HCT116 (cell line): ENCODE measurements at regions not wholly inside any gene's neighbourhood (a gene's known extent, or its start where the extent isn't known, plus 50 kb on each side); places are given as distances from the start of the nearest gene placed in this dataset.

ENCODE experiments used
- ATAC-seq: fragments of 200-7000 bp; cut with Tn5 transposase; 2 replicates; pipeline ENCODE4 v1.9.1; 2020; ENCODE audit warnings: mild to moderate bottlenecking, moderate library complexity
- BruUV-seq: library from RNA; stranded (reverse); fragments of 400-500 nt; replicated peaks from 2 replicates; lab custom pipeline; 2021; lab: Mats Ljungman, UMichigan
- CTCF ChIA-PET: fragments of 300-600 bp; sonication (Branson Sonifier 250); formaldehyde crosslinking; loops from one replicate; lab custom pipeline; 2021; ENCODE audit warnings: antibody characterized with exemption; lab: Charles Lee
- POLR2A ChIA-PET: fragments of 300-600, 350-600 bp; sonication (Branson Sonifier 250); formaldehyde crosslinking; loops from one replicate; lab custom pipeline; 2021; ENCODE audit warnings: antibody characterized with exemption; lab: Charles Lee
- RAD21 ChIA-PET, 2 experiments: fragments of 300-600 bp; sonication (Branson Sonifier 250); formaldehyde crosslinking; loops; one replicate each; lab custom pipeline; 2023; ENCODE audit warnings: low total read pairs in 2 of 2; ENCODE audit not compliant: uncharacterized antibody in 2 of 2, unreplicated experiment in 2 of 2, low non-redundant PET in 1 of 2; lab: Charles Lee
- DNase-seq: peaks from one replicate; pipeline ENCODE4 v3.0.0-alpha.2; 2010; ENCODE audit warnings: low read depth, low spot score
- H2AFZ ChIP-seq: fragments of 200-600 bp; shearing (Covaris generic), sonication (generic); 2 replicates; pipeline ENCODE4 v1.6.1; 2017; ENCODE audit warnings: low read depth, mixed run types, mixed read lengths, antibody characterized with exemption, low read length; ENCODE audit not compliant: poor library complexity, severe bottlenecking
- H3K27ac ChIP-seq: 2 replicates; pipeline ENCODE4 v1.5.1; 2012; ENCODE audit warnings: low read depth, low read length
- H3K27me3 ChIP-seq: fragments of 200-600 bp; sonication (generic); 2 replicates; pipeline ENCODE4 v1.6.1; 2016; ENCODE audit warnings: mixed run types, low read length, mixed read lengths; ENCODE audit not compliant: insufficient read depth
- H3K36me3 ChIP-seq, 2 experiments: fragments of 200-500 bp in 1 of 2; fragments of 200-600 bp in 1 of 2; sonication (Bioruptor generic) in 1 of 2; sonication (generic) in 1 of 2; 2 replicates each; pipeline versions ENCODE4 v1.5.1 to v1.6.1; 2014 to 2016; ENCODE audit warnings: low read length in 2 of 2, inconsistent platforms in 1 of 2, mixed read lengths in 1 of 2, mixed run types in 1 of 2; ENCODE audit not compliant: insufficient read depth in 2 of 2, control insufficient read depth in 1 of 2
- H3K4me1 ChIP-seq, 2 experiments: fragments of 200-600 bp in 1 of 2; sonication (generic) in 1 of 2; 2 replicates each; pipeline versions ENCODE4 v1.5.1 to v1.6.1; 2012 to 2017; ENCODE audit warnings: low read length in 2 of 2, inconsistent platforms in 1 of 2, mild to moderate bottlenecking in 1 of 2, mixed read lengths in 1 of 2, mixed run types in 1 of 2, moderate library complexity in 1 of 2; ENCODE audit not compliant: insufficient read depth in 2 of 2, control insufficient read depth in 1 of 2
- H3K4me2 ChIP-seq: fragments of 200-600 bp; sonication (generic); 2 replicates; pipeline ENCODE4 v1.6.1; 2017; ENCODE audit warnings: mixed run types, low read length, mixed read lengths
- H3K4me3 ChIP-seq, 2 experiments: fragments of 200-600 bp in 1 of 2; sonication (generic) in 1 of 2; replicated peaks in 1 of 2; 2 replicates each; pipeline ENCODE4 v1.5.1; 2011 to 2016; ENCODE audit warnings: low read length in 2 of 2, control low read depth in 1 of 2, low read depth in 1 of 2, mild to moderate bottlenecking in 1 of 2, mixed read lengths in 1 of 2, mixed run types in 1 of 2
- H3K79me2 ChIP-seq: fragments of 200-600 bp; sonication (generic); 2 replicates; pipeline ENCODE4 v1.6.1; 2017; ENCODE audit warnings: mild to moderate bottlenecking, mixed run types, low read length, moderate library complexity, mixed read lengths; ENCODE audit not compliant: insufficient read depth
- H3K9ac ChIP-seq: fragments of 200-600 bp; sonication (generic); 2 replicates; pipeline ENCODE4 v1.6.1; 2016; ENCODE audit warnings: low read length, mixed read lengths
- H3K9me2 ChIP-seq: fragments of 200-600 bp; sonication (generic), shearing (Covaris generic); 2 replicates; pipeline ENCODE4 v1.6.1; 2017; ENCODE audit warnings: mixed run types, mild to moderate bottlenecking, moderate library complexity; ENCODE audit not compliant: insufficient read depth
- H3K9me3 ChIP-seq, 2 experiments: fragments of 200-500 bp in 1 of 2; fragments of 200-600 bp in 1 of 2; sonication (Bioruptor generic) in 1 of 2; sonication (generic) in 1 of 2; 2 replicates each; pipeline ENCODE4 v1.6.1; 2014 to 2017; ENCODE audit warnings: low read length in 2 of 2, mixed read lengths in 2 of 2, inconsistent platforms in 1 of 2, low read depth in 1 of 2, mild to moderate bottlenecking in 1 of 2, mixed run types in 1 of 2, moderate library complexity in 1 of 2; ENCODE audit not compliant: control insufficient read depth in 1 of 2, insufficient read depth in 1 of 2
- H4K20me1 ChIP-seq: fragments of 200-600 bp; sonication (generic), shearing (Covaris generic); 2 replicates; pipeline ENCODE4 v1.6.1; 2017; ENCODE audit warnings: mixed run types, mild to moderate bottlenecking, moderate library complexity; ENCODE audit not compliant: insufficient read depth
- ATF3 ChIP-seq: IDR thresholded peaks from 2 replicates; pipeline ENCODE4 v1.6.1; 2012
- CEBPB ChIP-seq: IDR thresholded peaks from 2 replicates; pipeline ENCODE4 v1.6.1; 2012; ENCODE audit warnings: low read depth
- EZH2 ChIP-seq: fragments of 200-600 bp; sonication (generic); IDR thresholded peaks from 2 replicates; pipeline ENCODE4 v1.6.1; 2017; ENCODE audit warnings: antibody characterized with exemption, mixed run types
- EZH2phosphoT487 ChIP-seq: fragments of 200-600 bp; IDR thresholded peaks from 2 replicates; pipeline ENCODE4 v1.6.1; 2018; ENCODE audit warnings: antibody characterized with exemption, borderline replicate concordance
- FOSL1 ChIP-seq: IDR thresholded peaks from 2 replicates; pipeline ENCODE4 v1.6.1; 2012; ENCODE audit warnings: low read depth
- JUND ChIP-seq: IDR thresholded peaks from 2 replicates; pipeline ENCODE4 v1.6.1; 2012
- POLR2A ChIP-seq: IDR thresholded peaks from 2 replicates; pipeline ENCODE4 v1.7.0; 2011; ENCODE audit warnings: borderline replicate concordance; ENCODE audit not compliant: insufficient read depth, insufficient read length; ENCODE audit errors: extremely low read depth
- RAD21 ChIP-seq: IDR thresholded peaks from 2 replicates; pipeline ENCODE4 v1.6.1; 2012; ENCODE audit warnings: low read depth, mild to moderate bottlenecking
- SIN3A ChIP-seq: IDR thresholded peaks from 2 replicates; pipeline ENCODE4 v1.6.1; 2012; ENCODE audit warnings: low read depth
- SP1 ChIP-seq: IDR thresholded peaks from 2 replicates; pipeline ENCODE4 v1.6.1; 2012; ENCODE audit warnings: low read depth
- YY1 ChIP-seq: IDR thresholded peaks from 2 replicates; pipeline ENCODE4 v1.6.1; 2011; ENCODE audit warnings: low read length, low read depth, moderate library complexity, mild to moderate bottlenecking; ENCODE audit not compliant: insufficient replicate concordance; ENCODE audit errors: extremely low read depth
- ZFX ChIP-seq: fragments of 450-650 bp; IDR thresholded peaks from 2 replicates; pipeline ENCODE4 v1.6.1; 2017
- intact Hi-C: fragments of 100-400 bp; cut with micrococcal nuclease; formaldehyde crosslinking; loops from 2 replicates; pipeline ENCODE4 v1.10.0; 2022

- H3K9me2 ChIP-seq = no peaks in the 10 kb centered on the region
- H3K79me2 ChIP-seq = no peaks in the 10 kb centered on the region
- H3K4me2 ChIP-seq = no peak overlapping the region
- BruUV-seq = no TSS peak
- no peaks in the 10 kb centered on the region for H3K36me3 ChIP-seq
- RAD21 ChIA-PET = no interaction called here
- no peak overlapping the region for H3K27ac ChIP-seq
- peaks cover 3 to 16% of the 10 kb centered on the region in 2 experiments; a peak in 2 of 4 replicates for H3K4me1 ChIP-seq
- no peak overlapping the region for H3K9ac ChIP-seq
- no peak overlapping the region for H2AFZ ChIP-seq
- DNase-seq = no peak
- H3K27me3 ChIP-seq = peaks cover 9% of the 10 kb centered on the region; the same call in 1 of the 2 replicates
- H3K4me3 ChIP-seq = no peak overlapping the region
- no peak for TF ChIP-seq ATF3
- no peak for TF ChIP-seq FOSL1
- TF ChIP-seq SIN3A = no peak
- no peak for TF ChIP-seq SP1
- no peak for TF ChIP-seq CEBPB
- no peak for TF ChIP-seq EZH2
- no peak for TF ChIP-seq JUND
- no peak for TF ChIP-seq POLR2A
- CTCF ChIA-PET = no interaction called here
- POLR2A ChIA-PET = no interaction called here
- no peaks in the 10 kb centered on the region for H4K20me1 ChIP-seq
- no peak for ATAC-seq
- intact Hi-C loops = no loop called here
- no peaks in the 10 kb centered on the region for H3K9me3 ChIP-seq
These were observed 223.8 kb downstream of the TTC32 start for GRCh38 chr2:19677825-19678518.

GRCh38 chr2:19677215-19677777 lies 224.5 kb downstream of the TTC32 start:
- peaks cover 3 to 12% of the 10 kb centered on the region in 2 experiments; a peak in 2 of 4 replicates for H3K4me1 ChIP-seq
- no peak overlapping the region for H3K4me2 ChIP-seq
- no peaks in the 10 kb centered on the region for H4K20me1 ChIP-seq
- DNase-seq (no peak), ATAC-seq (no peak)
- CTCF ChIA-PET = no interaction called here
- no peak overlapping the region for H3K27ac ChIP-seq
- H3K4me3 ChIP-seq = no peak overlapping the region
- H3K79me2 ChIP-seq = no peaks in the 10 kb centered on the region
- H3K36me3 ChIP-seq = no peaks in the 10 kb centered on the region
- H3K9ac ChIP-seq = no peak overlapping the region
- intact Hi-C loops = no loop called here
- BruUV-seq = no TSS peak
- H3K9me3 ChIP-seq = no peaks in the 10 kb centered on the region
- H2AFZ ChIP-seq = no peak overlapping the region
- RAD21 ChIA-PET = interaction anchor here in 1 of 2 experiments (0.8 kb wide), 1 partner anchor 308 kb away, joined by 3 read pairs; no protein-coding TSS in a partner anchor
- H3K9me2 ChIP-seq = no peaks in the 10 kb centered on the region
- no peak for TF ChIP-seq YY1
- TF ChIP-seq RAD21 = no peak
- no peak for TF ChIP-seq SIN3A
- no peak for TF ChIP-seq ZFX
- TF ChIP-seq EZH2phosphoT487 = no peak
- TF ChIP-seq, all 23 proteins: peak for 0
- H3K27me3 ChIP-seq = peaks cover 9% of the 10 kb centered on the region; the same call in 1 of the 2 replicates
- POLR2A ChIA-PET = no interaction called here
